Testis (tissue), 2 donors: ENCODE measurements at regions not wholly inside any gene's neighbourhood (a gene's known extent, or its start where the extent isn't known, plus 50 kb on each side); places are given as distances from the start of the nearest gene placed in this dataset.

ENCODE experiments used
- CTCF ChIP-seq, 3 experiments: fragments of 450-650 bp in 2 of 3; fragments of 200-600 bp in 1 of 3; sonication (generic) in 1 of 3; IDR thresholded peaks; one replicate each; pipeline ENCODE4 v1.5.1; 2016 to 2019; ENCODE audit warnings: antibody characterized with exemption in 3 of 3, mild to moderate bottlenecking in 2 of 3, moderate library complexity in 1 of 3
- POLR2A ChIP-seq: fragments of 450-650 bp; IDR thresholded peaks from one replicate; pipeline ENCODE4 v1.6.1; 2017; ENCODE audit warnings: antibody characterized with exemption, mild to moderate bottlenecking, moderate library complexity

- TF ChIP-seq CTCF (IDR thresholded peaks at IDR 0.05), result no peak
- no peak for TF ChIP-seq POLR2A
These were observed 425.4 kb downstream of the CTTN start for GRCh38 chr11:70823771-70824170.
